ENCODE measurements at regions not wholly inside any gene's neighbourhood (a gene's known extent, or its start where the extent isn't known, plus 50 kb on each side); places are given as distances from the start of the nearest gene placed in this dataset.

- TF ChIP-seq CTCF (IDR thresholded peaks at IDR 0.05; ENCODE audit: low read depth, low read length): no peak
- no peak for TF ChIP-seq POLR2A (IDR thresholded peaks at IDR 0.05; ENCODE audit: extremely low read depth, insufficient read length)
- TF ChIP-seq MYC (IDR thresholded peaks at IDR 0.05; ENCODE audit: low read depth, low read length): no peak
- TF ChIP-seq, protein P1, sequence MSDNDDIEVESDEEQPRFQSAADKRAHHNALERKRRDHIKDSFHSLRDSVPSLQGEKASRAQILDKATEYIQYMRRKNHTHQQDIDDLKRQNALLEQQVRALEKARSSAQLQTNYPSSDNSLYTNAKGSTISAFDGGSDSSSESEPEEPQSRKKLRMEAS (IDR thresholded peaks at IDR 0.05; ENCODE audit: low read depth, low read length): no peak
Measured at GRCh38 chr9:106127776-106128175, 433.4 kb downstream of the TMEM38B start.

All from NB4 (cell line).